Sigmoid colon (tissue), 4 donors: ENCODE measurements at regions not wholly inside any gene's neighbourhood (a gene's known extent, or its start where the extent isn't known, plus 50 kb on each side); places are given as distances from the start of the nearest gene placed in this dataset.

Source experiments
- EP300 ChIP-seq, 4 donors: sonication (generic); formaldehyde crosslinking; IDR thresholded peaks; one replicate each; pipeline ENCODE4 v1.6.1; 2017; ENCODE audit warnings: antibody characterized with exemption in 4 of 4
- POLR2A ChIP-seq, 2 donors: fragments of 450-650 bp; IDR thresholded peaks; one replicate each; pipeline ENCODE4 v1.6.1; 2016; ENCODE audit warnings: antibody characterized with exemption in 2 of 2, mild to moderate bottlenecking in 2 of 2, moderate library complexity in 2 of 2
- POLR2AphosphoS5 ChIP-seq, 4 donors: sonication (generic); formaldehyde crosslinking; IDR thresholded peaks; one replicate each; pipeline ENCODE4 v1.6.1; 2017; ENCODE audit warnings: antibody characterized with exemption in 4 of 4
- TF ChIP-seq, protein P1 (sequence below), 4 experiments: fragments of 450-650 bp in 3 of 4; fragments of 200-600 bp in 1 of 4; IDR thresholded peaks; one replicate each; pipeline ENCODE4 v1.5.1; 2016 to 2019; ENCODE audit warnings: antibody characterized with exemption in 4 of 4, mild to moderate bottlenecking in 3 of 4, moderate library complexity in 2 of 4

GRCh38 chr16:86739808-86740207 is 161.5 kb downstream of the FOXL1 start:
- TF ChIP-seq, protein P1, sequence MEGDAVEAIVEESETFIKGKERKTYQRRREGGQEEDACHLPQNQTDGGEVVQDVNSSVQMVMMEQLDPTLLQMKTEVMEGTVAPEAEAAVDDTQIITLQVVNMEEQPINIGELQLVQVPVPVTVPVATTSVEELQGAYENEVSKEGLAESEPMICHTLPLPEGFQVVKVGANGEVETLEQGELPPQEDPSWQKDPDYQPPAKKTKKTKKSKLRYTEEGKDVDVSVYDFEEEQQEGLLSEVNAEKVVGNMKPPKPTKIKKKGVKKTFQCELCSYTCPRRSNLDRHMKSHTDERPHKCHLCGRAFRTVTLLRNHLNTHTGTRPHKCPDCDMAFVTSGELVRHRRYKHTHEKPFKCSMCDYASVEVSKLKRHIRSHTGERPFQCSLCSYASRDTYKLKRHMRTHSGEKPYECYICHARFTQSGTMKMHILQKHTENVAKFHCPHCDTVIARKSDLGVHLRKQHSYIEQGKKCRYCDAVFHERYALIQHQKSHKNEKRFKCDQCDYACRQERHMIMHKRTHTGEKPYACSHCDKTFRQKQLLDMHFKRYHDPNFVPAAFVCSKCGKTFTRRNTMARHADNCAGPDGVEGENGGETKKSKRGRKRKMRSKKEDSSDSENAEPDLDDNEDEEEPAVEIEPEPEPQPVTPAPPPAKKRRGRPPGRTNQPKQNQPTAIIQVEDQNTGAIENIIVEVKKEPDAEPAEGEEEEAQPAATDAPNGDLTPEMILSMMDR (IDR thresholded peaks at IDR 0.05), result no peak
- no peak for TF ChIP-seq POLR2AphosphoS5 (IDR thresholded peaks at IDR 0.05)
- no peak for TF ChIP-seq POLR2A (IDR thresholded peaks at IDR 0.05)
- no peak for TF ChIP-seq EP300 (IDR thresholded peaks at IDR 0.05)
